ENCODE measurements at regions not wholly inside any gene's neighbourhood (a gene's known extent, or its start where the extent isn't known, plus 50 kb on each side); places are given as distances from the start of the nearest gene placed in this dataset.

GRCh38 chr6:169918239-169918953, 167.0 kb downstream of the ERMARD start:
- TF ChIP-seq REST (IDR thresholded peaks at IDR 0.05; ENCODE audit: insufficient read depth in 1 of 2, low read depth in 2 of 2, low read length in 2 of 2) (no peak), SIN3A (IDR thresholded peaks at IDR 0.05; ENCODE audit: borderline replicate concordance, insufficient read depth, low read length) (no peak), TAF1 (IDR thresholded peaks at IDR 0.05; ENCODE audit: borderline replicate concordance, insufficient read depth, low read length) (no peak), FOXP2 (optimal IDR thresholded peaks at IDR 0.05; ENCODE audit: borderline replicate concordance, extremely low read depth, extremely low read length, insufficient read depth) (no peak), POLR2AphosphoS5 (IDR thresholded peaks at IDR 0.05; ENCODE audit: low read depth, low read length) (no peak)

- TF ChIP-seq REST (IDR thresholded peaks at IDR 0.05; ENCODE audit: insufficient read depth in 1 of 2, low read depth in 2 of 2, low read length in 2 of 2) (no peak), TAF1 (IDR thresholded peaks at IDR 0.05; ENCODE audit: borderline replicate concordance, insufficient read depth, low read length) (no peak), POLR2AphosphoS5 (IDR thresholded peaks at IDR 0.05; ENCODE audit: low read depth, low read length) (no peak)
Observed at GRCh38 chr6:169917153-169917552, 165.7 kb downstream of the ERMARD start.

- no peak for TF ChIP-seq POLR2AphosphoS5 (IDR thresholded peaks at IDR 0.05; ENCODE audit: low read depth, low read length)
- no peak for TF ChIP-seq SIN3A (IDR thresholded peaks at IDR 0.05; ENCODE audit: borderline replicate concordance, insufficient read depth, low read length)
- TF ChIP-seq FOXP2 (optimal IDR thresholded peaks at IDR 0.05; ENCODE audit: borderline replicate concordance, extremely low read depth, extremely low read length, insufficient read depth): no peak
- TF ChIP-seq REST (IDR thresholded peaks at IDR 0.05; ENCODE audit: insufficient read depth in 1 of 2, low read depth in 2 of 2, low read length in 2 of 2): no peak
- TF ChIP-seq TAF1 (IDR thresholded peaks at IDR 0.05; ENCODE audit: borderline replicate concordance, insufficient read depth, low read length): no peak
Observed at GRCh38 chr6:169915769-169916550, 164.5 kb downstream of the ERMARD start.

- TF ChIP-seq SIN3A (IDR thresholded peaks at IDR 0.05; ENCODE audit: borderline replicate concordance, insufficient read depth, low read length): no peak
- no peak for TF ChIP-seq TAF1 (IDR thresholded peaks at IDR 0.05; ENCODE audit: borderline replicate concordance, insufficient read depth, low read length)
- TF ChIP-seq POLR2AphosphoS5 (IDR thresholded peaks at IDR 0.05; ENCODE audit: low read depth, low read length): no peak
- TF ChIP-seq REST (IDR thresholded peaks at IDR 0.05; ENCODE audit: insufficient read depth in 1 of 2, low read depth in 2 of 2, low read length in 2 of 2): no peak
- TF ChIP-seq FOXP2 (optimal IDR thresholded peaks at IDR 0.05; ENCODE audit: borderline replicate concordance, extremely low read depth, extremely low read length, insufficient read depth): no peak
Observed at GRCh38 chr6:169913096-169913638, 161.7 kb downstream of the ERMARD start.
